ENCODE measurements at regions not wholly inside any gene's neighbourhood (a gene's known extent, or its start where the extent isn't known, plus 50 kb on each side); places are given as distances from the start of the nearest gene placed in this dataset.

- DNase-seq (ENCODE audit: low spot score), result no peak
Observed at GRCh38 chr18:29160170-29160569, 983.2 kb upstream of the CDH2 start.

GRCh38 chr18:29157905-29158304, 981.0 kb upstream of the CDH2 start:
- no peak for DNase-seq (ENCODE audit: low spot score)

GRCh38 chr18:29157057-29157780, 980.3 kb upstream of the CDH2 start:
- no peak for DNase-seq (ENCODE audit: low spot score)

GRCh38 chr18:29156531-29156930, 979.6 kb upstream of the CDH2 start:
- DNase-seq (ENCODE audit: low spot score), result no peak

GRCh38 chr18:29154758-29155725, 978.1 kb upstream of the CDH2 start:
- no peak for DNase-seq (ENCODE audit: low spot score)

GRCh38 chr18:29154196-29154757, 977.3 kb upstream of the CDH2 start:
- DNase-seq (ENCODE audit: low spot score), result no peak

- DNase-seq (ENCODE audit: low spot score), result no peak
Observed at GRCh38 chr18:29153091-29153490, 976.2 kb upstream of the CDH2 start.

GRCh38 chr18:29147944-29148343, 971.0 kb upstream of the CDH2 start:
- DNase-seq (ENCODE audit: low spot score), result no peak

GRCh38 chr18:29146068-29146467, 969.1 kb upstream of the CDH2 start:
- no peak for DNase-seq (ENCODE audit: low spot score)

GRCh38 chr18:29140590-29140989, 963.7 kb upstream of the CDH2 start:
- DNase-seq (ENCODE audit: low spot score), result no peak

GRCh38 chr18:29137773-29138495, 961.0 kb upstream of the CDH2 start:
- DNase-seq (ENCODE audit: low spot score), result no peak

GRCh38 chr18:29123706-29124530, 947.0 kb upstream of the CDH2 start:
- no peak for DNase-seq (ENCODE audit: low spot score)

GRCh38 chr18:29104671-29105070, 927.7 kb upstream of the CDH2 start:
- DNase-seq (ENCODE audit: low spot score), result no peak

GRCh38 chr18:29104227-29104626, 927.3 kb upstream of the CDH2 start:
- no peak for DNase-seq (ENCODE audit: low spot score)

- no peak for DNase-seq (ENCODE audit: low spot score)
Observed at GRCh38 chr18:29096079-29096770, 919.3 kb upstream of the CDH2 start.

- DNase-seq (ENCODE audit: low spot score), result no peak
Observed at GRCh38 chr18:29087616-29088246, 910.8 kb upstream of the CDH2 start.

- DNase-seq (ENCODE audit: low spot score), result no peak
Observed at GRCh38 chr18:29084120-29084519, 907.2 kb upstream of the CDH2 start.

GRCh38 chr18:29083545-29083944, 906.6 kb upstream of the CDH2 start:
- DNase-seq (ENCODE audit: low spot score), result no peak

GRCh38 chr18:29080946-29081345, 904.0 kb upstream of the CDH2 start:
- no peak for DNase-seq (ENCODE audit: low spot score)

GRCh38 chr18:29078273-29078672, 901.3 kb upstream of the CDH2 start:
- DNase-seq (ENCODE audit: low spot score), result no peak
